ENCODE measurements at regions not wholly inside any gene's neighbourhood (a gene's known extent, or its start where the extent isn't known, plus 50 kb on each side); places are given as distances from the start of the nearest gene placed in this dataset.

GRCh38 chr21:28257276-28257675 is 735.4 kb downstream of the LTN1 start:
- no peaks in the 10 kb centered on the region for H3K27me3 ChIP-seq (replicated peaks)

GRCh38 chr21:28256837-28257236 is 735.8 kb downstream of the LTN1 start:
- Histone ChIP-seq H3K27ac (no peak overlapping the region), H3K4me3 (ENCODE audit: low read depth, low read length) (no peak overlapping the region), H3K36me3 (replicated peaks) (no peaks in the 10 kb centered on the region), H3K27me3 (replicated peaks) (no peaks in the 10 kb centered on the region)
- in situ Hi-C loops (cut with HindIII; ENCODE audit: low pct_ligation_motif_present, low sequenced_read_pairs): no loop called here
- no peak for TF ChIP-seq CTCF (IDR thresholded peaks at IDR 0.05; ENCODE audit: low read depth, low read length, missing control alignments)
- no peak for DNase-seq

More at GRCh38 chr21:28257276-28257675, 735.4 kb downstream of the LTN1 start:
- in situ Hi-C loops (cut with HindIII; ENCODE audit: low pct_ligation_motif_present, low sequenced_read_pairs): no loop called here
- no peak overlapping the region for H3K27ac ChIP-seq
- TF ChIP-seq CTCF (IDR thresholded peaks at IDR 0.05; ENCODE audit: low read depth, low read length, missing control alignments): no peak
- no peaks in the 10 kb centered on the region for H3K36me3 ChIP-seq (replicated peaks)
- no peak for DNase-seq
- no peak overlapping the region for H3K4me3 ChIP-seq (ENCODE audit: low read depth, low read length)

GRCh38 chr21:28256420-28256831 is 736.3 kb downstream of the LTN1 start:
- Histone ChIP-seq H3K27ac (no peak overlapping the region), H3K36me3 (replicated peaks) (no peaks in the 10 kb centered on the region), H3K27me3 (replicated peaks) (no peaks in the 10 kb centered on the region), H3K4me3 (ENCODE audit: low read depth, low read length) (no peak overlapping the region)
- peak; percentile 34 for DNase-seq
- in situ Hi-C loops (cut with HindIII; ENCODE audit: low pct_ligation_motif_present, low sequenced_read_pairs): no loop called here
- TF ChIP-seq CTCF (IDR thresholded peaks at IDR 0.05; ENCODE audit: low read depth, low read length, missing control alignments): no peak

GRCh38 chr21:28253961-28254360 is 738.7 kb downstream of the LTN1 start:
- Histone ChIP-seq H3K27me3 (replicated peaks) (no peaks in the 10 kb centered on the region), H3K36me3 (replicated peaks) (no peaks in the 10 kb centered on the region), H3K27ac (no peak overlapping the region), H3K4me3 (ENCODE audit: low read depth, low read length) (no peak overlapping the region)
- no peak for DNase-seq
- in situ Hi-C loops (cut with HindIII; ENCODE audit: low pct_ligation_motif_present, low sequenced_read_pairs): no loop called here
- TF ChIP-seq CTCF (IDR thresholded peaks at IDR 0.05; ENCODE audit: low read depth, low read length, missing control alignments): no peak

- in situ Hi-C loops (cut with HindIII; ENCODE audit: low pct_ligation_motif_present, low sequenced_read_pairs): no loop called here
- Histone ChIP-seq H3K36me3 (replicated peaks) (no peaks in the 10 kb centered on the region), H3K4me3 (ENCODE audit: low read depth, low read length) (no peak overlapping the region), H3K27me3 (replicated peaks) (no peaks in the 10 kb centered on the region), H3K27ac (no peak overlapping the region)
- peak; percentile 43 for DNase-seq
- TF ChIP-seq CTCF (IDR thresholded peaks at IDR 0.05; ENCODE audit: low read depth, low read length, missing control alignments): no peak
These were observed 739.3 kb downstream of the LTN1 start for GRCh38 chr21:28253338-28253737.

- TF ChIP-seq CTCF (IDR thresholded peaks at IDR 0.05; ENCODE audit: low read depth, low read length, missing control alignments): no peak
- in situ Hi-C loops (cut with HindIII; ENCODE audit: low pct_ligation_motif_present, low sequenced_read_pairs): no loop called here
These were observed 739.7 kb downstream of the LTN1 start for GRCh38 chr21:28252928-28253327.

More at GRCh38 chr21:28252928-28253327, 739.7 kb downstream of the LTN1 start:
- no peak for DNase-seq
- Histone ChIP-seq H3K4me3 (ENCODE audit: low read depth, low read length) (no peak overlapping the region), H3K27me3 (replicated peaks) (no peaks in the 10 kb centered on the region), H3K27ac (no peak overlapping the region), H3K36me3 (replicated peaks) (no peaks in the 10 kb centered on the region)

Data from brain microvascular endothelial cell (primary cell).